Adrenal gland (tissue), 5 donors: ENCODE measurements at regions not wholly inside any gene's neighbourhood (a gene's known extent, or its start where the extent isn't known, plus 50 kb on each side); places are given as distances from the start of the nearest gene placed in this dataset.

Experiments used
- CTCF ChIP-seq, 6 experiments: fragments of 450-650 bp in 4 of 6; fragments of 200-600 bp in 2 of 6; sonication (generic) in 1 of 6; IDR thresholded peaks; 1 replicate in 5 of 6; 2 replicates in 1 of 6; pipeline versions ENCODE4 v1.5.1 to v1.8.0; 2016 to 2021; ENCODE audit warnings: antibody characterized with exemption in 6 of 6, mild to moderate bottlenecking in 2 of 6, moderate library complexity in 1 of 6
- POLR2A ChIP-seq, 2 donors: fragments of 450-650 bp; IDR thresholded peaks; one replicate each; pipeline ENCODE4 v1.6.1; 2017; ENCODE audit warnings: antibody characterized with exemption in 2 of 2, mild to moderate bottlenecking in 2 of 2, moderate library complexity in 1 of 2
- donor health status: DM: no; HTN: no; CAD: no.

GRCh38 chr16:86062271-86062965 lies 163.5 kb downstream of the IRF8 start:
- TF ChIP-seq CTCF (IDR thresholded peaks at IDR 0.05) (no peak), POLR2A (IDR thresholded peaks at IDR 0.05) (no peak)
